H1 (cell line): ENCODE measurements at regions not wholly inside any gene's neighbourhood (a gene's known extent, or its start where the extent isn't known, plus 50 kb on each side); places are given as distances from the start of the nearest gene placed in this dataset.

Experiments
- JUND ChIP-seq: IDR thresholded peaks from 2 replicates; pipeline ENCODE4 v1.6.1; 2011; ENCODE audit warnings: mild to moderate bottlenecking, improper control_type of control experiment, low read length
- RAD21 ChIP-seq, 2 experiments: IDR thresholded peaks in 1 of 2; conservative IDR thresholded peaks in 1 of 2; 2 replicates each; pipeline ENCODE4 v1.6.1; 2011; ENCODE audit warnings: low read depth in 2 of 2, low read length in 2 of 2, improper control_type of control experiment in 1 of 2, inconsistent platforms in 1 of 2, mild to moderate bottlenecking in 1 of 2, moderate library complexity in 1 of 2
- TF ChIP-seq, protein P1 (sequence below), 3 experiments: IDR thresholded peaks; 1 replicate in 2 of 3; 2 replicates in 1 of 3; pipeline versions ENCODE4 v1.5.1 to v1.6.1; 2011; ENCODE audit warnings: low read length in 3 of 3, mild to moderate bottlenecking in 3 of 3, inconsistent platforms in 2 of 3, low read depth in 1 of 3, moderate library complexity in 1 of 3; ENCODE audit not compliant: insufficient read depth in 1 of 3; ENCODE audit errors: control extremely low read depth in 1 of 3

- TF ChIP-seq JUND: no peak
- TF ChIP-seq, protein P1, sequence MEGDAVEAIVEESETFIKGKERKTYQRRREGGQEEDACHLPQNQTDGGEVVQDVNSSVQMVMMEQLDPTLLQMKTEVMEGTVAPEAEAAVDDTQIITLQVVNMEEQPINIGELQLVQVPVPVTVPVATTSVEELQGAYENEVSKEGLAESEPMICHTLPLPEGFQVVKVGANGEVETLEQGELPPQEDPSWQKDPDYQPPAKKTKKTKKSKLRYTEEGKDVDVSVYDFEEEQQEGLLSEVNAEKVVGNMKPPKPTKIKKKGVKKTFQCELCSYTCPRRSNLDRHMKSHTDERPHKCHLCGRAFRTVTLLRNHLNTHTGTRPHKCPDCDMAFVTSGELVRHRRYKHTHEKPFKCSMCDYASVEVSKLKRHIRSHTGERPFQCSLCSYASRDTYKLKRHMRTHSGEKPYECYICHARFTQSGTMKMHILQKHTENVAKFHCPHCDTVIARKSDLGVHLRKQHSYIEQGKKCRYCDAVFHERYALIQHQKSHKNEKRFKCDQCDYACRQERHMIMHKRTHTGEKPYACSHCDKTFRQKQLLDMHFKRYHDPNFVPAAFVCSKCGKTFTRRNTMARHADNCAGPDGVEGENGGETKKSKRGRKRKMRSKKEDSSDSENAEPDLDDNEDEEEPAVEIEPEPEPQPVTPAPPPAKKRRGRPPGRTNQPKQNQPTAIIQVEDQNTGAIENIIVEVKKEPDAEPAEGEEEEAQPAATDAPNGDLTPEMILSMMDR (IDR thresholded peaks at IDR 0.05; ENCODE audit: control extremely low read depth in 1 of 3, insufficient read depth in 1 of 3, low read depth in 1 of 3, low read length in 3 of 3): no peak
- TF ChIP-seq RAD21 (IDR thresholded peaks at IDR 0.05 in 1 of 2, conservative IDR thresholded peaks at IDR 0.05 in 1 of 2; ENCODE audit: low read depth in 2 of 2, low read length in 2 of 2): no peak
Measured at GRCh38 chr7:119281181-119281846, 991.7 kb upstream of the KCND2 start.
